ENCODE measurements at regions not wholly inside any gene's neighbourhood (a gene's known extent, or its start where the extent isn't known, plus 50 kb on each side); places are given as distances from the start of the nearest gene placed in this dataset.

DNA sequence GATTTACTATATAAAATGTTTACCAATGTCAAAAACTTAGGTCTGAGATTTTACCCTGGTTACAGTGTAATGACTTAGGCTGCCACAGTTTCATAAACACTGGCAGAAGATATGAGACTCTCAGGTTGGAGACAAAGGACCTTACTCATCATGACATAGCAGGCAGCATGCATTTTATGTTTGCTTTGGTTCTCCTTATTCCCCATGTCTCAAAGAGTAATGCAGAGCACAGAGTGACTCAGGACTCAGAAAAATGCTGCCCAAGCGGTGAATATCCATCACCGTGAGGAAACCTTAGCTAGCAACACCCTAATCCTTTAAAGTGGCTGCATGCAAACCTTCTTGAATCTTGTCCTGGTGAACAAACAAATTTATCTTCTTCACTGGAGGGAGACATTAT lies 112.1 kb upstream of the EYS start:
- TF ChIP-seq POLR2A (IDR thresholded peaks at IDR 0.05; ENCODE audit: control extremely low read depth in 1 of 2, low read depth in 2 of 2, low read length in 2 of 2) (no peak), TBP (IDR thresholded peaks at IDR 0.05; ENCODE audit: low read depth, low read length) (no peak), RAD21 (IDR thresholded peaks at IDR 0.05 in 1 of 2, conservative IDR thresholded peaks at IDR 0.05 in 1 of 2; ENCODE audit: low read depth in 2 of 2, low read length in 2 of 2) (no peak), POLR2AphosphoS5 (IDR thresholded peaks at IDR 0.05; ENCODE audit: low read depth, low read length) (no peak), TAF1 (IDR thresholded peaks at IDR 0.05; ENCODE audit: low read depth, low read length) (no peak), EZH2 (IDR thresholded peaks at IDR 0.05; ENCODE audit: low read depth, low read length, severe bottlenecking) (no peak), TCF12 (IDR thresholded peaks at IDR 0.05; ENCODE audit: low read depth, low read length) (no peak), BACH1 (IDR thresholded peaks at IDR 0.05; ENCODE audit: low read length) (no peak), ATF2 (IDR thresholded peaks at IDR 0.05; ENCODE audit: low read length) (no peak)
- TF ChIP-seq, protein P1, sequence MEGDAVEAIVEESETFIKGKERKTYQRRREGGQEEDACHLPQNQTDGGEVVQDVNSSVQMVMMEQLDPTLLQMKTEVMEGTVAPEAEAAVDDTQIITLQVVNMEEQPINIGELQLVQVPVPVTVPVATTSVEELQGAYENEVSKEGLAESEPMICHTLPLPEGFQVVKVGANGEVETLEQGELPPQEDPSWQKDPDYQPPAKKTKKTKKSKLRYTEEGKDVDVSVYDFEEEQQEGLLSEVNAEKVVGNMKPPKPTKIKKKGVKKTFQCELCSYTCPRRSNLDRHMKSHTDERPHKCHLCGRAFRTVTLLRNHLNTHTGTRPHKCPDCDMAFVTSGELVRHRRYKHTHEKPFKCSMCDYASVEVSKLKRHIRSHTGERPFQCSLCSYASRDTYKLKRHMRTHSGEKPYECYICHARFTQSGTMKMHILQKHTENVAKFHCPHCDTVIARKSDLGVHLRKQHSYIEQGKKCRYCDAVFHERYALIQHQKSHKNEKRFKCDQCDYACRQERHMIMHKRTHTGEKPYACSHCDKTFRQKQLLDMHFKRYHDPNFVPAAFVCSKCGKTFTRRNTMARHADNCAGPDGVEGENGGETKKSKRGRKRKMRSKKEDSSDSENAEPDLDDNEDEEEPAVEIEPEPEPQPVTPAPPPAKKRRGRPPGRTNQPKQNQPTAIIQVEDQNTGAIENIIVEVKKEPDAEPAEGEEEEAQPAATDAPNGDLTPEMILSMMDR (IDR thresholded peaks at IDR 0.05; ENCODE audit: control extremely low read depth in 1 of 3, insufficient read depth in 1 of 3, low read depth in 1 of 3, low read length in 3 of 3), result no peak

All from H1 (cell line).